ENCODE measurements at regions not wholly inside any gene's neighbourhood (a gene's known extent, or its start where the extent isn't known, plus 50 kb on each side); places are given as distances from the start of the nearest gene placed in this dataset.

DNA sequence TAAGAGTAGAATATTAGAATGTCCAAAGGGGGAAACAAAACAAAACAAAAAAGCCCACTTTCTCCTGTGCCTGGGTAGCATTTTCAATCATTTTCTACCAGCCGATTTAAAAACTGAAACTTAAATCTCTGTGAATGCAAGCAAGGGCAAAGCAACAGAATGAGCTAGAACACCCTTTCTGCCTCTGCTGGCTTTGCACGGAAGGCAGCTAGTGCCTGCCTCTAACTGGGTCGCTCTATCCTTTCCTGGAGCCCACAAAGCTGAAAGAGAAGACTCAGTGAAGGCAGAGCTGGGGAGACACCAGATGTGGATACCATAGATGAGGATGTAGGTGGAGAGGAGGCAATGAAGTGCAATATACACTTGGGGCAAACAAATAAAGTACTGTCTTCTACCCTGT is 248.9 kb upstream of the TTC29 start:
- Histone ChIP-seq H3K4me3 (no peak overlapping the region), H3K27ac (no peak overlapping the region), H3K36me3 (no peaks in the 10 kb centered on the region), H3K9me3 (no peaks in the 10 kb centered on the region), H3K4me1 (peaks cover 0 to 9% (median 0%) of the 10 kb centered on the region in 4 donors), H3K27me3 (no peaks in the 10 kb centered on the region)
- 56 to 59% methylated on average over 3 of the region's 3 CpGs for WGBS, 2 donors
- TF ChIP-seq, protein P1, sequence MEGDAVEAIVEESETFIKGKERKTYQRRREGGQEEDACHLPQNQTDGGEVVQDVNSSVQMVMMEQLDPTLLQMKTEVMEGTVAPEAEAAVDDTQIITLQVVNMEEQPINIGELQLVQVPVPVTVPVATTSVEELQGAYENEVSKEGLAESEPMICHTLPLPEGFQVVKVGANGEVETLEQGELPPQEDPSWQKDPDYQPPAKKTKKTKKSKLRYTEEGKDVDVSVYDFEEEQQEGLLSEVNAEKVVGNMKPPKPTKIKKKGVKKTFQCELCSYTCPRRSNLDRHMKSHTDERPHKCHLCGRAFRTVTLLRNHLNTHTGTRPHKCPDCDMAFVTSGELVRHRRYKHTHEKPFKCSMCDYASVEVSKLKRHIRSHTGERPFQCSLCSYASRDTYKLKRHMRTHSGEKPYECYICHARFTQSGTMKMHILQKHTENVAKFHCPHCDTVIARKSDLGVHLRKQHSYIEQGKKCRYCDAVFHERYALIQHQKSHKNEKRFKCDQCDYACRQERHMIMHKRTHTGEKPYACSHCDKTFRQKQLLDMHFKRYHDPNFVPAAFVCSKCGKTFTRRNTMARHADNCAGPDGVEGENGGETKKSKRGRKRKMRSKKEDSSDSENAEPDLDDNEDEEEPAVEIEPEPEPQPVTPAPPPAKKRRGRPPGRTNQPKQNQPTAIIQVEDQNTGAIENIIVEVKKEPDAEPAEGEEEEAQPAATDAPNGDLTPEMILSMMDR (IDR thresholded peaks at IDR 0.05), result no peak
- TF ChIP-seq POLR2A (IDR thresholded peaks at IDR 0.05) (no peak), EP300 (IDR thresholded peaks at IDR 0.05) (no peak)
- no peak for DNase-seq (ENCODE audit: low spot score in 2 of 2)

DNA sequence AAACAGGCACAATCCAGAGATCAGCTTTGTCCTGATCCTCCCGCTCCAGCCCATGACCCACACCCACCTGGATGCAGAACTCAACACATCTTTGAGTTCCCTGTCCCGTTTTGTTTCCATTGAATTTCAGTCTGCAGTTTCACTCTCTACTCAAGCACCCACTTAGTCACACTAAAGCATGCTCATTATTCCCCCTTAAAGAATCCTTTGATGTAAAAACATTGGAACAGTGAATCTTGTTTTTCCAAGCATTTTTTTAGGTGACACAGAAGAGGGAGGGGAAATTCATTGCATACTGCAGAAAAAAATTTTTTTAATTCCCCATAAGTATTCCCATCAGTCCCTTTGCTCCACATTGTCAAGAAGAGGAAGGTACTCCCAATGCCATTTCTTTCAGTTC is 249.7 kb upstream of the TTC29 start:
- 79 to 85% methylated on average over 2 of the region's 2 CpGs for WGBS, 2 donors
- Histone ChIP-seq H3K36me3 (no peaks in the 10 kb centered on the region), H3K27me3 (no peaks in the 10 kb centered on the region), H3K9me3 (no peaks in the 10 kb centered on the region), H3K4me3 (no peak overlapping the region), H3K4me1 (peaks cover 0 to 9% (median 0%) of the 10 kb centered on the region in 4 donors), H3K27ac (no peak overlapping the region)
- TF ChIP-seq, protein P1 (IDR thresholded peaks at IDR 0.05), result no peak
- TF ChIP-seq POLR2A (IDR thresholded peaks at IDR 0.05), result no peak
- TF ChIP-seq EP300 (IDR thresholded peaks at IDR 0.05), result no peak
- no peak for DNase-seq (ENCODE audit: low spot score in 2 of 2)

GRCh38 chr4:147198411-147199051 is 252.9 kb upstream of the TTC29 start:
- no peak for DNase-seq (ENCODE audit: low spot score in 2 of 2)
- H3K27ac ChIP-seq, result no peak overlapping the region
- no peaks in the 10 kb centered on the region for H3K9me3 ChIP-seq
- WGBS, 2 donors, result 45 to 54% methylated on average over 4 of the region's 4 CpGs
- no peaks in the 10 kb centered on the region for H3K27me3 ChIP-seq
- no peak overlapping the region for H3K4me3 ChIP-seq
- H3K36me3 ChIP-seq, result no peaks in the 10 kb centered on the region
- H3K4me1 ChIP-seq, result peaks cover 0 to 9% (median 0%) of the 10 kb centered on the region in 4 donors
- TF ChIP-seq EP300 (IDR thresholded peaks at IDR 0.05), result no peak
- no peak for TF ChIP-seq POLR2A (IDR thresholded peaks at IDR 0.05)
- TF ChIP-seq, protein P1 (IDR thresholded peaks at IDR 0.05), result no peak

DNA sequence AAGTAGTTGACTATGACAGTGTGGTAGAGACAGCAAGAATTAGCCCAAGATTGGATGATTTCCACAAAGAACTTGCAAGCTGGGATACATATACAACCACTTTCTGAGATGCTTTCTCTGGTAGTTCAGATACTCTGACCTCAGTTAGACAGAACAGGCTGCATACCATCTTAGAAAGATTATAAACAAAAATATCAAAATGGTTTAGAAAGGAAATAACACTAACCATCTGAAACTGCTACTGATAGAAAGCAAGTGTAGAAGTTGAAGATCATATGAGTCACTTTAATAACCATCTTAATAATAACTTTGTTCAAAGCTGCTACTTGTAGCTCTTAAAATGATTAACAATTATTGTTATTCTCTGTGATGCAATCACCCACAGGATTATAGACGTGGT is 255.4 kb upstream of the TTC29 start:
- Histone ChIP-seq H3K27me3 (no peaks in the 10 kb centered on the region), H3K4me1 (no peaks in the 10 kb centered on the region), H3K27ac (no peak overlapping the region), H3K36me3 (no peaks in the 10 kb centered on the region), H3K9me3 (no peaks in the 10 kb centered on the region), H3K4me3 (no peak overlapping the region)
- DNase-seq (ENCODE audit: low spot score in 2 of 2), result no peak
- WGBS, 2 donors, result 62 to 74% methylated on average over 1 of the region's 1 CpG
- TF ChIP-seq EP300 (IDR thresholded peaks at IDR 0.05) (no peak), POLR2A (IDR thresholded peaks at IDR 0.05) (no peak)
- TF ChIP-seq, protein P1 (IDR thresholded peaks at IDR 0.05), result no peak

DNA sequence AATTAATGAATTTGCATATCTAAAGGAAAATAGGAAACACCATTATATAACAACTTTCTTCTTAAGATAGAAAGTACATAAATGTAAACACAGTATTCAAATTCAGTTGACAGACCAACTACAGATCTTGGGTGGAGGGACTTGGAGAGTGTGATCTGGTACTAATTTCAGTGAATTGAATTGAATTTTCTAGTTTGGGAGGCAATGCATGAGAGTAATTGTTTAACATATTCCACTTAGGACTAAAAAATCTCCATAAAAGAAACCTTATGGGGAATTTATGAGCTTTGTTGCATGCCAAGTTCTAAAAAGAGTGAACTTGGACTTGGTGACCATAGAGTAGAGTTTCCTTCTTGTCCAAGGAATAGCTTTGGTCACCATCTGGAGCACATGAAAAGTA is 261.1 kb upstream of the TTC29 start:
- Histone ChIP-seq H3K4me3 (no peak overlapping the region), H3K36me3 (no peaks in the 10 kb centered on the region), H3K9me3 (no peaks in the 10 kb centered on the region), H3K27ac (no peak overlapping the region), H3K4me1 (no peaks in the 10 kb centered on the region), H3K27me3 (no peaks in the 10 kb centered on the region)
- TF ChIP-seq EP300 (IDR thresholded peaks at IDR 0.05) (no peak), POLR2A (IDR thresholded peaks at IDR 0.05) (no peak)
- TF ChIP-seq, protein P1 (IDR thresholded peaks at IDR 0.05), result no peak
- no peak for DNase-seq (ENCODE audit: low spot score in 2 of 2)

All from tibial nerve (tissue), 4 donors.